GM19397 (cell line): ENCODE measurements at regions not wholly inside any gene's neighbourhood (a gene's known extent, or its start where the extent isn't known, plus 50 kb on each side); places are given as distances from the start of the nearest gene placed in this dataset.

Experiments used
- ATAC-seq: cut with Tn5 transposase; IDR thresholded peaks from one replicate; pipeline ENCODE4 v1.9.1; 2021; ENCODE audit warnings: mild to moderate bottlenecking, moderate library complexity; ENCODE audit not compliant: unreplicated experiment

DNA sequence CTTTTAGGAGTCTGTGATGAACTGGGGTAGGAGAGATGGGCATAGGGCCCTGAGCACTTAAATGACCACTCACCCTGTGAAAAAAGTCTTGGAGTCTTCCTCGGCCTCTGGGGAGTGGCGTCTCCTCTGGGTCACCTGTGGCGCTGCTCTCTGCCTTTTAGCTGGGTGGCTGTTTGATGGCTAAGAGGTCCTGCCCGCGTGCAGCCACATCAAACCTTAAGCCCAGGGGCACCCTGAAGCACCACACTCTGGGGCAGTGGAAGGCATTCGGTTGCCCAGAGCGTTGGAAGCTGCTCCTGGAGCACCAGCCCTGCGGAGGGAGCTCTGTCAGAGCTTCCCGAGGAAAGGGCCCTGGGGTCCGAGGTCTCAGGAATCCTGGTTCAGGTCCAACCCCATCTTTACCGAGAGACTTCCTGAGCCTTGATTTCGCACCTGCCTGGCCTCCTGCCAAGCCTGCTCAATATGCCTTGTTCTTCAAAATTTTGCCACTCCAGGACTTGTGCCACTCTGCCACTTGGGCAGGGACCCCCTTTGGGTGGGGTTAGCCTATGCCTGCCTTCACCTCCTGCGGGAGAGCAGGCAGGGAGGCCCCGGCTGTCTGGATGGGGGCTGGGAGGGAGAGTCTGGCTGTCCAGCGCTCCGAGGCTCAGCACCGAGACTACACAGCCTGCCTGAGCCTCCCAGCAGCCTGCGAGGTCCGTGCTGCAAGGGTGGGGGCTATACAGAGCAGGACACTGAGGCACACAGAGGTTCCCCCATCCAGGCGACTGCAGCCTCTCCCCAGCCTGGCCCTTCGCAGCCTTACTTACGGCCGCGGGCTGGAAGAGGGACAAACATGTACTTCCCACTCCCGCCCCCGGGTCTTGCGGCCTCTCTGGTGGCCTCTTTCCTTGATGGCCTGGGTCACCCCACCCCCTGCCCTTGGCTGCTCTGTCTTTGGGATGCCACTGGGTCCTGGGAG, 63.4 kb upstream of the RNU6ATAC start:
- ATAC-seq: no peak

DNA sequence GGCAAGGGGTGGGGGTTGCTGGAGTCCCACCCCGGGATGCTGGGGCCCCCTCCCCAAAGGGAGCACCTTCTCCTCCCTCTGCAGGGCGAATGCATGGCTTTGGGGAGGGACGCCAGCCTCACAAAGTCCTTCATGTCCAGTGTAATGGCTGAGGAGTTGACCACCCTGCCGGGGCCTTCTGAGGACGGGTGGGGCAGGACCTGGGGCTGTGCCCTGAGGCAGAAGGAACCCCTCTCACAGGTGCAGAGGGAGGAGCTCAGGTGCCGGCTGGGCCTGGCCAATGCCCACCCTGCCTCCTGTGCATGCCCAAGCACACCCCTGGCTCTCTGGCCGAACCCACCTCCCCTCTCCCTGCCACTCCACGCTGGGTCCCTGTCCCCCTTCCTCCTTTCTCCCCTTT, 64.3 kb upstream of the RNU6ATAC start:
- no peak for ATAC-seq

DNA sequence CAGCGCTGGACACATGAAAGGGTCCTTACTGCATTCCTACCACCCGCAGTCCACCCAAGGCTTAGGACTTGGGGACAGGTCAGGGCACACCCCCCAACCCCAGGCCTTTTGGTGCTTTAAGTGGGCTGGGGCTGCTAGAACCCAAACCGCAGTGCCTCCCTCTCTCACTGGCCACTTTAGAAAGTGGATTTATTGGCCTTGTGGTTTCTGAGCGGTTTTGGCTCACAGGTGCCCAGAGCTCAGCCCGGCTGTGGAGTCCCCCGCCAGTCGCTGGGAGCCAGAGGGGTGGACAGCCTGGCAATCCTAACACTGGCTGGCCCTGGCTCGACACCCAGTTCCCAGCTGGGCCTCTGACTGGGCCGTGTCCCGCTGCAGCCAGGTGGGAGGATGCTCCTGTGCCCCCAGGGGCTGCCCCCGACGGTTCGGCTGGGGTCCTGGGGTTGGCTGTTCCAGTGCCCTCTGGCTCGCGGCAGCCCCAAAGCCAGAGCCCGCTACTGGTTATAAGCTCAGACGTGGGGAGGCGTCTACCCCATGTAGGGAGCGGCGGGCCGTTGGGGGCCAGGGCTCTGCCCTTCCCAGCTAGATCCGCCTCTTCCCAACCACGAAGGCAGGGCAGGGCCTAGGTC, 65.2 kb upstream of the RNU6ATAC start:
- no peak for ATAC-seq

DNA sequence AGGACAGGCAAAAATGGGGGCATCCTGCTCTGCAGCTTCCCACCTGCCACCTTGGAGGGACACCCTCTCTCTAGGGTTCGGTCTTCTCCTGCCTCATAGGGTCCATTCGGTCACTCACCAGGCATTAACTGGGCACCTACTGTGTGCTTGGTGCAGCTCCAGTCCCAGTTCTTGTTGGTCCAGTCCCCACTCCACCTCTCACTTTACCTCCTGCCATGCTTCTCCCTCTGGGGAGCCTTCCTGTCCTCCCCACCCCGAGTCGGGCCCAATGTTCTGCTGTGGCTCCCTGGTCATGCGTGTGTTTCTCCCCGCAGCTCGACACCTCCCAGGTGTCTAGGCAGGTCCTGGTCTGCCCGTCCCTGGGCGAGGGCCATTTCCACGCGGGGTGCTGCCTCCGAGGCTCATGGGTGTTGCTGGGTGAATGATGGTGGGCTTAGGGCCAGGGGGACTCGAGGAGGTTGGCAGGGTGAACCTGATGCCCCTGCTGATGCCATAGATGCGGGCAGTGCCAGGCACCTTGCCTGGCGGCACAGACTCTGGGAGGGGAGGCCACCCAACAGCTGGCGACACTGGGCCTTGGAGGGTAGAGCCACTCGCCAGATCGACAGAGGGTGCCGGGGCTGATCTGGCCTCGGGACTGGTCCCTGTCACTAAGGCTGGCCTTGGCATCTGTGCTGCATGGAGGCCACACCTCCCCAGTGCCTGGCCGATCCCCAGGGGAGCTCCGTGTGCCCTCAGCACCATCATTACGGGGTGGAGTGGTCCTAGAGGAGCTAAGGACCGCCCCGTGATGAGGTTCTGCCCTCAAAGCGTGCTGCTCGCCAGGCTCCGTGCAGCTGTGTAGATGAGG, 66.0 kb upstream of the RNU6ATAC start:
- ATAC-seq: no peak

DNA sequence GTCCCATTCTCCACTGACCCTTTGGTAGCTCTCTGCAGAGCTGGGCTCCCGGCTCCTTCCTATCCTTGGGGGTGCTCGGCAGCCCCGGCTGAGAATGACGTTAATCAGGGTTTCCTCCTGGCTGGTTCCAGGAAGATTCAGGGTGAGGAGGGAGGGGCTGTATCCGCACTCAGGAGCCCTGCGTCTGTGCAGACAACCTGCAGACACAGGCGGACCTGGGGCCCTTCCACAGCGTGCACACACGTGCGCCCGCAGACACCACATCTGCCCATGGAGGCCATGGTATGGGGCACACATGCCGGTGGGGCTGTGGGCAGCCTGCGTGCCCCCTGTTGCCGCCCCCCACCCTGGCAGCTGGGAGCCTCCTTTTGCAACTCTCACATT, 66.6 kb upstream of the RNU6ATAC start:
- no peak for ATAC-seq

DNA sequence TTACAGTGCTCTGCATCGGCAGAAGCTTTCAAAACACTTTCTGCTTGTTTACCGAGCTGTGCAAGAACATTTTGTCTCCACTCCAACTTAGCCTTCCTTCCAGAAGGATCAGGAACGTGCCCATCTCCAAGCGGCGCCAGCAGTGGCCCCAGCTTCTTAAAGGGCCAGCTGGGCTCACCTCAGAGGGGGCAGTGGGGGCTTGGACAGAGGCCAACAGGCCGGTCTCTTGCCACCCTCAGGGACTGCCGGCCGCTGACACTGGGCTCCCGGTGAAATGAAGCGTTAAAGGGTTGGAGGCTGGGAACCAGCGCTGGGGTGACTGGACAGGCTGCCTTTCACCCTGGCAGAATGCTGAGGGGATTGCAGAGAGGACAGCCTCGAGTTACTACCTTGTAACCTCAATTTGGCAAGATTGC, 67.0 kb upstream of the RNU6ATAC start:
- no peak for ATAC-seq

DNA sequence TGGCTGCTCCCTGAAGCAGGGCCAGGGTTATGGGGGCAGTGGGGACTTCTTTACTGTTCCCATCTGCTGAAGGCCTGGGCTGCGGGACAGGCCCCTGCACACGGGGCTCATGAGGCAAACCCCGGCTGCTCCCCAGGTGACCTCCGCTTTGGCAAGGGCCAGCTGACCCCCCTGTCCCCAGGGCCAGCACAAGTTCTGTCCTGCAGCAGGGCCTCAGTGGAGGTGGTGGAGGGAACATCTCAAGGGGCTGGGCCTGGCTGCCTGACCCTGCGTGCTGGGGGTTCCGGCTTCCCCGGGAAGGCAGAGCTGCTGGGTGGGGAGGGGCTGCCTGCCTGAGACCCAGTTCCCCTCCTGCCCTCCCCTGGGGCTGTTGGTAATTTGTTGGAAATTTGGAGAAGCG, 67.4 kb upstream of the RNU6ATAC start:
- no peak for ATAC-seq

DNA sequence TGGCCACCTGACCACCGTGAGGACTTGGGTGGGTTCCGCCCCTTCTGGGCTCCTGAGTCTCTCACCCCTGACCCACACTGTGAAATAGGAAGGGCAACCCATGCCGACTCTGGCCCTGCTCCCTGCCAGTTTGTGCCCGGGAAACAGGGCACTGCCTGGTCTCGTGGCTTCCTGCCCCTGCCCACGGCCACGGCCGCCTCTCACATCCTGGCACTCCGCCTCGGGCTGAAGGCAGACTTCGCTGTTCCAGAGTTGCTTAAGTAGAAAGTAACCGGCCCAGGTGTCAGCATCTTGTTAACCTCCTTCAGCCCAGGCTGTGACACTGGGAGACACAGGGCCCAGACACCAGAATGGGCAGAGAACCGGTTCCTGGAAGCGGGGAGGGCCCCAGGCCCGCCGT, 68.7 kb upstream of the RNU6ATAC start:
- no peak for ATAC-seq

DNA sequence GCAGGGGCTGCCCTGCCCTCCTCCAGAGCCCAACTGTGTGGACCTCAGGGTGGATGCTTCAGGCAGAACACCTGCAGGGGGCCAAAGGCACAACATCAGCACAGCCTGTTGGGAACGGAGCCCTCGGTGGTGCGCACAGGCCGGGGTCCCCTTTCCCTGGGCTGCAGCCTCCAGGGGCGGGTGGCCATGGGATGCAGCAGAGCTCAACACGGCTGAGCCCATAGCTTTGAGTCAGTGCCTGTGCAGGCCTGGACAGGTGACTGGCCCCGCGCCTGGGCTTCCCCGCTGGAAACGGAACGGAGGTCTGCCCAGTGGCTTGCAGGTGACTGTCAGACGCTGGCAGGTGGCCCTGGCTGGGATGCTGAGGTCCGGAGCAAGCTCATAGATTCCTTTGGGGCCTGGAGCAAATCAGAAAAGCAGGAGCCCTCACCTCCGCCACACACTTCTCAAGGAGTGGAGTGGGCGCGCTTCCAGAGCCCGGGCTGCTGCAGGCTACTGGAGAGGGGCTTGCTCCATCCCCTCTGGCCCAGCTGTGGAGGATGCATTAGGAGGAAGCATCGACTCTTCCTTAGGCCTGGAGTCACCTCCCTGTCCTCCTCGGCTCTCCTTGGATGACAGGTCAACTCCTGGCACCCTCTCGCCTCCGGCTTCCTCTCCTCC, 69.8 kb upstream of the RNU6ATAC start:
- ATAC-seq: no peak

DNA sequence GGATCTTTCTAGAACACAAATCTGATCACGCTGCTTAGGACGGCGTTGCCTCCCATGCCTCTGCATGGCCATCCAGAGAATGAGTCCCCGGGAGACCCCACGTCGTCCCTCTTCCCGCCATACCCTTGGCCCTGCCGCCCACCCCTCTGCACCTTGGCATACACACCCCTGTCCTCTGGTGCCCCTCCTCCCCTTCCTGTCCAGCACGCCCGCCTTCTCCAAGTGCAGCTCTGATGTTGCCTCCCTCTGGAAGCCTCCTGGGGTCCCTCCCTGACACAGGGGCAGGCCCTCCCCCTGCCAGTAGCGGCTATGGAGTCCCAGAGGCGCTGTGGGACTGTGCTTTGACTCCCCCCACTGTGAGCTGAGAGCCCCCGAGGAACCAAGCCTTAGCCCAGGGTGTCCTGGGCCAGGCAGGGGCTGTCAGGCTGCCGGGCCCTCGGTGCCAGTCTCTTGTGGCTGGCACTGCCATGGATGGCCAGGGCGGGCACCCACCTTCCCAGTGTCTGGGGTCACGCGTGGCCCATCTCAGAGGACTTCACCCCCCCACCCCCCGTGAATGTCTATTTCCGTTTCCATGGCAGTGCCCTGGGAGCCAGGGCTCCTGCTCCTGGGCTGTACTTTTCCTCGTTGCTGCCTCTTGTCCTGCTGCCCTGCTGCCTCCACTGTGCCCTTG, 70.5 kb upstream of the RNU6ATAC start:
- ATAC-seq: no peak

DNA sequence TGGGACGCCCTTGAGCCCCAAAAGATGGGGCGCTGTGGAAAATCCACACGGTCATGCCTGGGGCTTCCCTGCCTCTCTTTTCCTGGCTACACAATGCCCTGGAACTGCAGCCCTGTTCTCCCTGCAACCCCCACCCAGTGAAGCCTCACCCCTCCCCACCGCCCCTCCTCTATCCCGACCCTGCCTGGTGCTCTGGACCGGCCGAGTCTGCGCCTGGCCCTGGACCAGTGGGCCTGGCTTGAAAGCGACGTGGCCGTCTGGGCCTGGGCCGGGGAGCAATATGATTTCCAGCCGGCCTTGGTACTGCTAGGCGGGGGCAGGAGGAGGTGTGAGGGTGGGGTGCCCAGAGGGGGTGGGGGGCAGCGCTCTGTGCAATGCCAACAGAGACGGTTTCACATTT, 71.0 kb upstream of the RNU6ATAC start:
- ATAC-seq: no peak

DNA sequence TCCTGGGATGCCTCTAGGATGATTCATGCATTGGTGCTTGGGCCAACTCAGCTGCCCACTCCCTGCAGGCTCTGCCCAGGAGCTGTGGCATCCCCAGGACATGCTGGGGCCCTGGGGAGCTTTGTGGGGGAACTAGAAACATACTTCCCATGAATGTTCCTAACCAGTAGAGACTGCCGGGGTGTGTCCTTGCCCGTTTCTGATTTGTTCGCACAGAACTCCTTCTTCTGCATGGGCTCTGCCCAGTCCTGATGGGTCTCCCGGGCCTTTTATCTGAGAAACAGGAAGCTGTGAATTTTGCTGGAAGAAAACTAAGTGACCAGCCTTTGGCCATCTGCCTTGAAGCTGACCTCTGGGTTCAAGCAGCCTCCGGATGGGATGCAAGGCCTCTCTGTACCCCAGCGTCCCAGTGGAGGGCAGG, 71.6 kb upstream of the RNU6ATAC start:
- ATAC-seq: no peak

DNA sequence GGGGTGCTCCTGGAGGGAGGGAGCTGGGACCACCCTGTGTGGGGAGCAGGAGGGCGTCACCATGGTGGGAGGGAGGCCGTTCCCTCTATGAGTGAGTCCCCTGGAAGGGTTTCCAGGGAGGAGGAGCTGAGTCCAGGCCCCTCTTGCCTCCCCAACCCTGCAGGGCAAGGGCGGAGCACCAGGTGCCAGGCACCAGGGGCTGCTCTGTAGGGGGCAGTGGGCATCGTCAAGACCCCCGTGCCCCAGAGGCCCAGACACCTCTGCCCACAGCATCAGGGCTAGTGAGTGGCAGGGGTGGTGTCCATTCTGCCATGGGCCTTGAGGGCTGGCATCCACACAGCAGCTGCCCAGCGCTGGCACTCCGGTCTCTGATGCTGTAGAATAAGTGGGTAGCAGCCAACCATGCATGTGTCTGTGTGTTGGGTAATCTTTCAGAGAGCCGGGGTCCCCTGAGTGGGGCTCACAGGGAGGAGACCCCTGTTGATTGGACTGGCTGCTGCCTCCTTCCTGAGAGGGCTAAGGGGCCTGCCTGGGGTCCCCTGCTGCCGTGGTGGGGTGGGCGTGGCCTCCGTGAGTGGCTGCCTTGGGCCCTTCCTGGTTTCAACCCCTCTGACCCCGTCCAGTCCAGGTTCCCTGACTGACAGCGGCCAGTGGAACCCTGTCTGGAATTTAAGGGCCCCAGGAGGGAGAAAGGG, 72.7 kb upstream of the RNU6ATAC start:
- ATAC-seq: no peak

DNA sequence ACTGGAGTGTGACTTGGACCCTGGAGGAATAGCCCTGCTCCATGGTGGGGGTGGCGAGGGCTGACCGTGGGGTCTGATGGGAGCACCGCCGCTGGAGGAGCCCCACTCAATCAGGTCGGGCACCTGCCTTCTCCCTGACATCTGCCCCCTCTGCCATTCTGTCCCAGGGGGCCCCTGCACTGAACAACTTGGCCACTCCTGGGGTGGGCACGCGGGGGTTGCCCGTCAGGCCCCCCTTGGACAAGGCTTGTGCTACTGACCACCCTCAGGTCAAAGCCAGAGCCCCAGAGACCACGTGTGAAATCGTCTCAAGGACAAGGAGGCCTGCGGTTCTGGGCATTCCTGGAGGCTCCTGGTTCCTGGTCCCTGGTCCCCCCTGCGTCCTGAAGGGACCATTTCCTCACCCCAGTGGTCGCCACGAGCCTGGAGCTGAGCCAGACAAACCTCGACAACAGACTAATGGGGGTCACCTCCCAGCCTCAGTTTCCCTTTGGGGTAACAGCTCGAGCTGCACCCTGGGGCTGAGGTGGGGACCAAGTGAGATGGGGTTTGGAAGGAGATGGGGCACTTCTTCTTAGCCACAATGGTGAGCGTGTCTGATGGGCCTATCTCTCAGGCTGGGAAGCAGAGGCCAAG, 73.4 kb upstream of the RNU6ATAC start:
- no peak for ATAC-seq

DNA sequence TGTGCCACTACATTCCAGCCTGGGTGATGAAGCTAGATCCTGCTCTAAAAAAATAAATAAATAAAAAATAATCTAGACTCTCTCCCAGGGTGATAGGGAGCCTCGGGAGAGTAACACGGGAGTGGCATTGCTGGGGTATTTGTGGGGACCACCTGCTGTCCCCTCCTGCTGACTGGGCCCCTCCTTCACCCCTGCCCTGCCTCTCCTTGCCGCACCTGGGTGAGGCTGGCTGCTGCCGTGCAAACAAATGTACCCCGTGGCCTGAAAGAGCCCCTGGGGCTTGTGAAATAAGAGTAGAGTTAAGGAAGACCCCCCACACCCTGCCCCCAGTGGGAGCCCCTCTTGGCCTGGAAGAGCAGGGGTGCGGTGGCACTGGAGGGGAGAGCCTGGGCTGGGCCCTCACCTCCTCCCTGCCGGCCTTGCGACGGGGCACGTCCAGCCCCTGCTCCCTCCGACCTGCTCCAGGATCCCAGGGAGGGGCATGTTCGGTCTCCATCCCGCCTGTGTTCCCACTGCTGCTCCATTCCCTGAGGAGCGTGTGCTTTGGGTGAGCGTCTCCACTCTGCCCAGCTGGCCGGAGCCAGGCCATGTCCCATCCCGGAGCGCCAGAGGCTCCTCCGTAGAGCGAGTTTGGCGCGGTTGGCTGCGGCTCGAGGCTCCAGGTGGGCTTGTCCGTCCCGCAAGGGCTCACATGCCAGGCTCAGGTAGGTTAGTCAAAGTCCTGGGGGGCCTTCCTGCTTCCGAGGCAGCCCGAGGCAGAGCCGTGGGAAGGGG, 75.0 kb upstream of the RNU6ATAC start:
- ATAC-seq: no peak

DNA sequence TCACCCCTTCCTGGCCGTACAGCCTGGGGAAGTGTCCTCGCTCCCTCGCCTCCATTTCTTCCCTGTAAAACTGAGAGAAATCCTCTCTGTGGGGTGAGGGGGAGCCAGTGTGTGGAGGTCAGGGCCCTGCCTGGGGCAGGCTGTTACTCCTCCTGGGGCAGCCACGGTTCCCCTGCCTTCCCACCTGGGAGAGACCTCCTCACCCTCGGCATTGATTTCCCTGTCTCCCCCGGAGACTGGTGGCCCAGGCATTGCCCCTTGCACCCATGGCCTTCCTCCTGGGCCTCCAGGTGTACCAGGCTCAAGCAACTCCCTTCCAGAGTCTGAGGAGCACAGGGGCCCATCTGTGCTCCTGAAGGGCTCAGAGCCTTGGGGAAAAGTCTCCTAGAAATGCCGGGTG, 75.6 kb upstream of the RNU6ATAC start:
- ATAC-seq: no peak

DNA sequence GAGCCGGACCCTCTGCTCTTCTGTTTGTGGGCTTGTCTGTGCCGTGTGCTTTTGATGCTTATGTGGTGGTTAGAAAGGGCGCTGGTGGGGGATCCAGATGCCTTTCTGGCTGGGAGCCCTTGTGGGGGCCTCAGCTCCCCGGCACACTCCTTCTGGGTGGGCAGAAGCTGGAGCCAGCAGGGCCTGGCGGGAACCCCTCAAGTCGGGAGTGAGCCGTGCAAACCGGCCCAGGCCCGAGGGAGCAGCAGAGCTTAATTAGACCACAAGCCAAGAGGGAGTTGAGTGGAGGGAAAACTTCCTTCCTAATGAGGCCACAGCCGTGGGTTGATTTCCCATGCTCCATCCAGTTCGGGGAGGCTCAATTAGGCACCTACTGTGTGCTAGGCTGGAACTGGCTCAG, 76.0 kb upstream of the RNU6ATAC start:
- ATAC-seq: no peak

DNA sequence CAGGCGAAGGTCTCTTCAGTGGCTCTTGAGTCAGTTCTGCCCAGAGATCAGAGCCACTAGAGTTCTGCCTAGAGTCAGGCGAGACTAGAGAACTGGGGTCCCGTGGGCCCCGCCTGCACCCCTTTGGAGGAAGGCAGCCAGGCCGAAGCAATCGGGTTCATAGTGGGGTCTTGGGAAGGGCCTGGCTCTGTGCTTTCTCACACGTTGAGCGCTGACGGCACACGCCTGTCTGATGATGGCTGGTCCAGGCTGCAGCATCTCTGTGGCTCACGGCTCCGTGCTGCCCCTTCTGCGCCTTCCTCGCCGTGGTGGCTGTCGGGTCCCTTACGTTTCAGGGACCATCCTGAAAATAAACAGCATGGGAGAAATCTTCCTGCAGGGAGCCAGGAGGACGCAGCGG, 78.3 kb upstream of the RNU6ATAC start:
- ATAC-seq: no peak
